ENCODE measurements at regions not wholly inside any gene's neighbourhood (a gene's known extent, or its start where the extent isn't known, plus 50 kb on each side); places are given as distances from the start of the nearest gene placed in this dataset.

GRCh38 chr3:135865553-135865952 lies 100.0 kb upstream of the PPP2R3A start:
- peak; percentile 37 for DNase-seq (ENCODE audit: low spot score)

- DNase-seq (ENCODE audit: low spot score), result no peak
Measured at GRCh38 chr3:135867911-135868310, 97.6 kb upstream of the PPP2R3A start.

GRCh38 chr3:135868801-135869200 lies 96.7 kb upstream of the PPP2R3A start:
- DNase-seq (ENCODE audit: low spot score), result no peak

GRCh38 chr3:135869439-135870105 lies 96.0 kb upstream of the PPP2R3A start:
- DNase-seq (ENCODE audit: low spot score), result no peak

GRCh38 chr3:135871311-135871710 lies 94.2 kb upstream of the PPP2R3A start:
- no peak for DNase-seq (ENCODE audit: low spot score)

GRCh38 chr3:135874035-135874434 lies 91.5 kb upstream of the PPP2R3A start:
- no peak for DNase-seq (ENCODE audit: low spot score)

GRCh38 chr3:135878501-135878900 lies 87.0 kb upstream of the PPP2R3A start:
- DNase-seq (ENCODE audit: low spot score), result no peak

GRCh38 chr3:135885885-135886284 lies 79.6 kb upstream of the PPP2R3A start:
- no peak for DNase-seq (ENCODE audit: low spot score)

- peak; percentile 54 for DNase-seq (ENCODE audit: low spot score)
Measured at GRCh38 chr3:135887220-135887619, 78.3 kb upstream of the PPP2R3A start.

GRCh38 chr3:135889443-135889842 lies 76.1 kb upstream of the PPP2R3A start:
- no peak for DNase-seq (ENCODE audit: low spot score)

- DNase-seq (ENCODE audit: low spot score), result no peak
Measured at GRCh38 chr3:135891121-135891520, 74.4 kb upstream of the PPP2R3A start.

- DNase-seq (ENCODE audit: low spot score), result peak; percentile 78
Measured at GRCh38 chr3:135895106-135895733, 70.3 kb upstream of the PPP2R3A start.

GRCh38 chr3:135895734-135896121 lies 69.8 kb upstream of the PPP2R3A start:
- no peak for DNase-seq (ENCODE audit: low spot score)

GRCh38 chr3:135896613-135897012 lies 68.9 kb upstream of the PPP2R3A start:
- DNase-seq (ENCODE audit: low spot score), result peak; percentile 65

- no peak for DNase-seq (ENCODE audit: low spot score)
Measured at GRCh38 chr3:135897715-135898114, 67.8 kb upstream of the PPP2R3A start.

- DNase-seq (ENCODE audit: low spot score), result no peak
Measured at GRCh38 chr3:135898774-135899173, 66.8 kb upstream of the PPP2R3A start.

- peak; percentile 25 for DNase-seq (ENCODE audit: low spot score)
Measured at GRCh38 chr3:135905058-135905724, 60.3 kb upstream of the PPP2R3A start.

- DNase-seq (ENCODE audit: low spot score), result no peak
Measured at GRCh38 chr3:135907422-135908165, 57.9 kb upstream of the PPP2R3A start.

- peak; percentile 53 for DNase-seq (ENCODE audit: low spot score)
Measured at GRCh38 chr3:135908225-135908624, 57.3 kb upstream of the PPP2R3A start.

GRCh38 chr3:135908737-135909136 lies 56.8 kb upstream of the PPP2R3A start:
- no peak for DNase-seq (ENCODE audit: low spot score)

GRCh38 chr3:135911110-135911509 lies 54.4 kb upstream of the PPP2R3A start:
- DNase-seq (ENCODE audit: low spot score), result peak; percentile 30

- no peak for DNase-seq (ENCODE audit: low spot score)
Measured at GRCh38 chr3:135915206-135915605, 50.3 kb upstream of the PPP2R3A start.
